ENCODE measurements at regions not wholly inside any gene's neighbourhood (a gene's known extent, or its start where the extent isn't known, plus 50 kb on each side); places are given as distances from the start of the nearest gene placed in this dataset.

GRCh38 chr3:189513281-189514117 lies 117.7 kb upstream of the TP63 start:
- Histone ChIP-seq H3K4me1 (ENCODE audit: control insufficient read depth, insufficient read depth, low read length) (no peaks in the 10 kb centered on the region), H3K27ac (ENCODE audit: low read length) (no peak overlapping the region), H3K36me3 (ENCODE audit: control insufficient read depth, insufficient read depth, low read length) (no peaks in the 10 kb centered on the region), H3K27me3 (ENCODE audit: control insufficient read depth, insufficient read depth, low read length) (no peaks in the 10 kb centered on the region), H3K9me3 (ENCODE audit: control insufficient read depth, insufficient read depth, low read depth, low read length) (no peaks in the 10 kb centered on the region), H3K4me3 (ENCODE audit: low read depth in 2 of 2, low read length in 2 of 2) (no peak overlapping the region)
- intact Hi-C loops (cut with micrococcal nuclease; ENCODE audit: unreplicated experiment) (no loop called here), in situ Hi-C loops (cut with HindIII; ENCODE audit: low pct_unique_long_range_greater_than_20kb, low sequenced_read_pairs) (no loop called here)
- ChIA-PET CTCF (no interaction called here), POLR2A (no interaction called here)
- no peak for DNase-seq (ENCODE audit: low read depth, low spot score)
- ATAC-seq = no peak
- no TSS peak for BruUV-seq (replicated peaks)
- TF ChIP-seq CTCF (IDR thresholded peaks at IDR 0.05) (no peak), REST (IDR thresholded peaks at IDR 0.05; ENCODE audit: insufficient read depth in 1 of 2, low read depth in 2 of 2, low read length in 1 of 2) (no peak), SIN3A (IDR thresholded peaks at IDR 0.05; ENCODE audit: borderline replicate concordance, insufficient read depth, low read depth, low read length) (no peak), TCF7L2 (IDR thresholded peaks at IDR 0.05; ENCODE audit: low read depth, low read length) (no peak), POLR2AphosphoS5 (IDR thresholded peaks at IDR 0.05; ENCODE audit: low read depth, low read length) (no peak)

- BruUV-seq (replicated peaks) = no TSS peak
- Histone ChIP-seq H3K27me3 (ENCODE audit: control insufficient read depth, insufficient read depth, low read length) (no peaks in the 10 kb centered on the region), H3K4me3 (ENCODE audit: low read depth in 2 of 2, low read length in 2 of 2) (no peak overlapping the region), H3K27ac (ENCODE audit: low read length) (no peak overlapping the region), H3K4me1 (ENCODE audit: control insufficient read depth, insufficient read depth, low read length) (no peaks in the 10 kb centered on the region), H3K9me3 (ENCODE audit: control insufficient read depth, insufficient read depth, low read depth, low read length) (0 out of 2 replicates have a peak, but pooled peaks cover 4% of the 10 kb centered on the region), H3K36me3 (ENCODE audit: control insufficient read depth, insufficient read depth, low read length) (no peaks in the 10 kb centered on the region)
- ATAC-seq (no peak), DNase-seq (ENCODE audit: low read depth, low spot score) (no peak)
- in situ Hi-C loops (cut with HindIII; ENCODE audit: low pct_unique_long_range_greater_than_20kb, low sequenced_read_pairs) = no loop called here
- intact Hi-C loops (cut with micrococcal nuclease; ENCODE audit: unreplicated experiment) = no loop called here
- TF ChIP-seq REST (IDR thresholded peaks at IDR 0.05; ENCODE audit: insufficient read depth in 1 of 2, low read depth in 2 of 2, low read length in 1 of 2) (no peak), CTCF (IDR thresholded peaks at IDR 0.05) (no peak), SIN3A (IDR thresholded peaks at IDR 0.05; ENCODE audit: borderline replicate concordance, insufficient read depth, low read depth, low read length) (no peak), TCF7L2 (IDR thresholded peaks at IDR 0.05; ENCODE audit: low read depth, low read length) (no peak), POLR2AphosphoS5 (IDR thresholded peaks at IDR 0.05; ENCODE audit: low read depth, low read length) (no peak)
- ChIA-PET POLR2A (no interaction called here), CTCF (no interaction called here)
Measured at GRCh38 chr3:189516039-189516438, 115.2 kb upstream of the TP63 start.
